ENCODE measurements at regions not wholly inside any gene's neighbourhood (a gene's known extent, or its start where the extent isn't known, plus 50 kb on each side); places are given as distances from the start of the nearest gene placed in this dataset.

DNA sequence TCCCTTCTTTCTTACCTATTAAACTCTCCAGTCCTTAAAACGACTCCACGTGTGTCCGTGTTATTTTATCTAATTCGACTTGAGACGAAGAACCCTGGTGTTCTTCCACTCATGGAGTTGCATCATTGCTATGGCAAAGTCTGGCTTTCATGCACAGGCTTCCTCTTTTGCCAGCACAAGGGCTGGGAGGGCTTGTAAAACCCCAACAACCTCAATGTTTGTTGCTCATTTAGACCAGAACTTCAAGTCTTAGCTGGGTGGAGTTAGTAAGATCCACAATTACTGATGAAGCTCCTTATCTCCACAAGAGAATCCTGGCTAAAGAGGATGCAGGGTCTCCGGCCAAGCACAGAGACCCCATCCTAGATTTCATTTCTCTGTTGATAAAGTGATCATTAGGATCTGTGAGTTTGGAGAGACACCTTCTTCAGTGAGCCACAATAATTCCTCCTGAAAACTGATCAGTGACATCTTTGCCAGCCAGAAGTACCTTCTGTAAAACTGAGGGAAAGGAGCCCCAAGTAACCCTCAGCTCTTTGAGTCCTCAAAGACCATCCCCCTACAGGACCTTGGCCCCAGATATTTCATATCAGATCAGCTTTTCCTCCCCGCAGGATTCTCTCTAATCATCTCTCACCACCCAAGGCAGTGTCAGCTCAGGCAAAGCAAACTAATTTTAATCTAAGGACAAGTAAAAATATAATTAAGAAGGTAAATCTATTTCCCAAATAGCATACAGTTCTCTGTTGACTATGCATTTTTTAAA lies 514.6 kb downstream of the FUT8 start:
- no peak for DNase-seq (ENCODE audit: low read depth, low spot score)
- no peak overlapping the region for H3K27ac ChIP-seq

DNA sequence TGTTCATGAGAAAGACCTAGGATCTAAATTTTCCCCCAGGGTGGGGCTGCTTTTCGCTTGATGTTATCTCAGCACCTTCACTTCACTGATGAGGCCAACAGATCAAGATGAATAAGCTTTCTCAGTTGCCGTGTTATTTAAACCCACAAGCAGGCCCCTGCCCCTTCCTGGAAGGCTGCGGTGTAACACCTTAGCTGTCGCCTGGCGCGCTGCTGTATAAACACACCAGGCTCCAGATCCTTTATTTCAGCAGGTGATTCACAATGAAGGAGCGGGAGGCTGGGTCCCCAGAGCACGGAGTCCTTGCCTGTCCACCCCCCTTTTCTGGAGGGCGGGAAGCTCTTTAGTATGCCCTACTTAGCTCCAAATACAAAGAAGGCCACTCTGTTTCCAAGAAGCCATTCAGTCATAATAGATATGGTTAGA lies 515.4 kb downstream of the FUT8 start:
- H3K27ac ChIP-seq: no peak overlapping the region
- no peak for DNase-seq (ENCODE audit: low read depth, low spot score)

DNA sequence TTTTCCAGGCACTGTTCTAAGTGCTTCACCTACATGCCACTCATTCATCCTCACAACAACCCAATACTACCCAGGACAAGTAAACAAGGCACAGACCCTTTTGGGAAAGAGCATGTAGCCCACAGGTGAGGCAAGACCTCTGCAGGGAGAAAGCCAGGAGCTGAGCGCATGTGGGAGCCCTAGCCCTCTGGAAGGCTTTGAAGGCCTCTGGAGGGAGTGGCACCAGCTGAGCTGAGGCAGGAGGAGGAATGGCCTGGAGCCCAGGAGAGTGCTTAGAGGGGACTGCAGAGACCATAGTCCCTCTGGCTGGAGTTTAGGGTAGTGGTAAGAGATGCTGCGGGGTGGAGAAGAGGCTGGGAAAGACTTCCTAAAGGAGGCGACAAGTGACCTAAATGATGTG lies 516.5 kb downstream of the FUT8 start:
- no peak overlapping the region for H3K27ac ChIP-seq
- DNase-seq (ENCODE audit: low read depth, low spot score): no peak

DNA sequence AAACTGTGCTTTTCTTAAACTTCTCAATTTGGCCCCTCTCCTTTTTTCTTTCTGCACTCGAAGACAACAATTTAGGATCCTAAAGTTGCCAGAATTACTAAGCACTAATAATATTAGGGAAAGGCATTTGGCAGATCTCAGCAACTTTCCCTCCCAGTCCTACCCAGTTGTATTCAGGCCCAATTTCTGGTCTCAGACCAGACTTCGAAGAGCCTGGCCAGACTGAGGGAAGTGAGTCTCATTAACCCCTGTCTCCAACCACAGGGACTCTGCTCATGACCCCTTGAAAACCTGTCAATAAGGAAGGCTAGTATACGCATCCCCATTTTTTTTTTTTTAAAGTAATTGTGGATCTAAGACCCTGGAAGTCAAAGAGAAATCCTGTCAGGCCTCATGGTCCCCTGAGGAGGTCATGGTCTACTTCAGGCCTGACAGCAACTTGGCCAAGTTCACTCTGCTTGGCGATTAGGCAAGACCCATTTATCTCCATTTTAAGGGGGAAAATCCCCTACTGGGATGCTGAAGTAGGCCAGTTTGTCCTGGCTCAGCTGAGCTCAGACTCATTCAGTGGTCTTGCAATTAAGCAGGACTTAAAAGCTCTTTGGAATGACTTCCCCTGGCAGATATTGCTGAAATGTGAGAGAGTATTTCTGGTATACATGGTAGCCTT lies 521.0 kb downstream of the FUT8 start:
- H3K27ac ChIP-seq: no peak overlapping the region

DNA sequence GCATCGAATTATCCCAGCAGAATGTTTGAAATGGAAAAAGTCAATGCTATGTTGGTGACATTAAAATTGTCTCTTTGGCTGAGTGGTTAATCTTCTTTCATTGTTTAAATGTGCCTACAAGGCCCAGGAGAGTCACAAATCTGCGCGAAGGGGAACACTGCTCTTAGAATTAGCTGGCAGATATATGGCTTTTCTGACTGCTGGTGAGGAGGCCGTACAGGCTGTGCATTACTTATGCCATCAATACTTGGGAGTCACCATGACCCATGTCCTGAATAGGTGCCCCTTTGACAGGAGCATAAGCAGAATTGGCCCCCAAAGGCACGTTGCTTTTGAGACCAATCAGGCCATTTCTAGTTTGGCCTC lies 521.5 kb downstream of the FUT8 start:
- DNase-seq (ENCODE audit: low read depth, low spot score): no peak
- no peak overlapping the region for H3K27ac ChIP-seq

More for the DNA sequence above, 521.0 kb downstream of the FUT8 start:
- DNase-seq (ENCODE audit: low read depth, low spot score): no peak

DNA sequence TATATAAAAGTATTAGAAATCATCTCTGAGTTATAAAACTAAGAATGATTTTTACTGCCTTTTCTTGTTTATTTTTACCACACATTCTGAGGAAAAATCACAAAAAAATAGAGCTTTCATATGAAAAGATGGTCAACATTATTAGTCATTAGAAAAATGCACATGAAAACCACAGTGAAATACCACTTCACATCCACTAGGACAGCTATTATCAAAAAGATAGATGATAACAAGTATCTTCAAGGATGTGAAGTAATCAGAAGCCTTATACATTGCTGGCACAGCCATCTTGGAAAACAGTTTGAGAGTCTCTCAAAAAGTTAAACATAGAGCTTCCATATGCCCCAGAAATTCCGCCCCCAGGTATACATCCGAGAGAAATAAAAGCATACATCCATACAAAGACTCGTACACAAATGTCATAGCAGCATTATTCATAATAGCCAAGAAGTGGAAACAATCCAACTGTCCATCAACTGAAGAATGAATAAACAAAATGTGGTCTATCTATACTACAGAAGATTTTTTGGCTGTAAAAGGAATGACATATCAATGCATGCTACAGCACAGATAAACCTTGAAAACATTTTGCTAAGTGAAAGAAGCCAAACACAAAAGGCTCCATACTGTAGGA lies 523.9 kb downstream of the FUT8 start:
- no peak overlapping the region for H3K27ac ChIP-seq
- no peak for DNase-seq (ENCODE audit: low read depth, low spot score)

DNA sequence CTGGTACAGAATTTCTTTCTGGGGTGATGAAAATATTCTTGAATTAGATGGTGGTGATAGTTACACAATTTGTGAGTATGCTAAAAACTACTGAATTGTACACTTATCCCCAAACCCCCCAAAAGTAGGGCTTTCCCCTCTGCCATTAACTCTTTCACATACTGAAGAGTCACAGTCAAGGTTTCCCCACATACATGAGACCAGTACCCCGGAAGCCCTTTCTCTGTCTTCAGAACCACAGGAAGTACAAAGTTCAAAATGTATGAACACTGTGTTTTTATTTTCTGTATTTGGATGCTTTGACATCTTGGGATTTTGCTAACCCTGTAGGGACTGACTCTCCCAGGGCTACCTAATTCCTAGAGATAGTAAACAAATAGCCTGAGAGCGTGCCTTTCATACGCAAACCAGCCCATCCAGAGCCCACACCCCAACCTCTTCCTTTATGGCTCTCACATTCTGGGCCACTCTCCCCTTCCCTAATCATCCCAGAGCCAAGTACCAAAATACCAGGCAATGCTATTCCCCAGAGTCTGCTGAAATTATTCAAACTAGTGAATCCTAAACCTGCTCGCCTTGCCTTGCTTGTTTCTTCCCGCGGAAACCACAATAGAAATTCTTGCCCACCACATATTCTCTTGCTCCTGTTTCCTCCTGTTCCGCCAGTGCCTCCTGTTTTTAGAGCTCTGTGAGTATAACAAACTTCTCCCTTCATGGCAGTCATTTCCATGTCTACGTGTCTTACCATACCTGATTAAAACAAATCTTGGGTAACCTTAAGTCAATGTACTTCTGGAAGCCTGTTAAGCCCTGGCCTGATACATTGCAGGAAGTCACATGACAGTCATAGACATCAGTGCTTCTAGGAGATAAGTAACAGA lies 524.8 kb downstream of the FUT8 start:
- no peak for DNase-seq (ENCODE audit: low read depth, low spot score)
- H3K27ac ChIP-seq: no peak overlapping the region

DNA sequence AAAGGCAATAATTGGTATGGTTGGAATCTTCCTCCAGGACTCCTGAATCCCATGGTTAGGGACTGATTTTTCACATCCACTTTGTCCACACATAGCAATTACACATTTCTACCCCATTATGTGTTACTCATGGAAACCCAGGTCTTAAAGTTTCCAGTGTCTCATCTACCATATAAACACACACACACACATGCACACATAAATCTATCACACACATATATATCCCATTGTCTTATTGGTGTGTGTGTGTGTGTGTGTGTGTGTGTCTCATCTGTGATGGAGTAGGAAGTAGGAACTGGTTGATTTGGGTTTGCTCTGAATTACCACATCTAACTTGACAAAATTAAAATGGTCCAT lies 525.4 kb downstream of the FUT8 start:
- no peak overlapping the region for H3K27ac ChIP-seq
- DNase-seq (ENCODE audit: low read depth, low spot score): no peak

DNA sequence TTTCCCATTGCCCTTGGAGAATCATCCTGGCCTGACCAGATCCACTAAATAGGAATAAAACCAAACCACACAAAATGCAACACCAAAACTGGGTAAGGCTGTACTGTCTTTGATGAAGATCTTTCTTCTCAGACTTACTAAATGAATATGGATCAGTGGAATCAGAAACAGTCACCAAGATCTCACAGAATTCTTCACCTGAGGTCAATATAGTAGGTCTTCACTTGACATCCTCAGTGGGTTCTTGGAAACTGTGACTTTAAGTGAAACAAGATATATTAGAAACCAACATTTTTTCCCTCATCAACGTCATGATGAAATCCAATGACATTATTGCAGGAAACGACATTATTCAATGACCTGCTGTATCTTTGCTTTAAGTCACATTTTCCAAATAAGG lies 526.2 kb downstream of the FUT8 start:
- no peak for DNase-seq (ENCODE audit: low read depth, low spot score)
- no peak overlapping the region for H3K27ac ChIP-seq

DNA sequence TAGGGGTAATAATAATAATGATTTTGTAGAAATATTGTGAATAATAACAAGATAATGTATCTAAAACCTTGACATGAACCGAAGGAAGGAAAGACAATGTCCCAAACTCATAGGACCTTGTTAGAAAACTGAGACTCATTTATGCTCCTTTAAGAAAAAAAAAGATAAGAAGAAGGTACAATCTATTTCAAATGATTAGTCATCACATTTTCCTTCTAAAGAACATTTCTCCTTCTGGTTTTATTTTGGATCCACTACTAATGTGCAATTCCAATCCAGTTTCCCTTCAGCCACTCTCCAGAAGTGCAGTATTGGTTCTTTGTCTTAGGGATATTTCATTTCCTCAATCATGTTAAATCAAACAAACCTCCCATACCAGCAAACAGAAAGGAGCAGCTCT lies 526.7 kb downstream of the FUT8 start:
- no peak for DNase-seq (ENCODE audit: low read depth, low spot score)
- no peak overlapping the region for H3K27ac ChIP-seq

DNA sequence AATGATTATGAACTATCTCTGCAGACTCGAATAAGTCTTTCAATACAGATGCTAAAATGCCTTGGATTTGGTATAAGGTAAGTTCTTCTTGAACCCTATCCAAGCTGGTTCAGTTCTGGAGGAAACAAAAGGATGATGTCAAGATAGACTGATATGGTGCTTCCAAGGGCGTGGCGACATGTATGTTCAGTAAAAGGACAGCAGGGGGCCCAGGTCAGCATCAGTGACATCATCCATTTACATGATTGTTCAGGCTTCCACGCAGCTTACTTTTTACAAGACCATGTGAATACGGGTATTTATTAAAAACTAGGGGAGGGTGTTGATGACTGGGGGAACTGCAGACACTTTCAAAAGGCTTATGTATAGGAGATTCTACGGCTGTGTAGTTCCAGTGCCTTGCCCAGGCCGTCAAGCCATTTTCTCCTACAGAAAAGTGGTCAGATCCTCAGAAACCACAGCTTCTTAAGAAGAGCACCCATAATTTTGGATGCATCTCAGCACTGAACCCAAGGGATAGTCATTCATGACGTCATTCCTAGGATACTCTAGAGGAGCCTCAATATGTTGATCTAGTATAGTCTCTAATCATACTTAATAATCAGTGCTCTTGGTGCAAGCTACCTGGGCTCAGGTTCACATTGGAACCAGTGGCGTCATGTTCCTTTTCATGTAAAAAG lies 527.7 kb downstream of the FUT8 start:
- DNase-seq (ENCODE audit: low read depth, low spot score): no peak

DNA sequence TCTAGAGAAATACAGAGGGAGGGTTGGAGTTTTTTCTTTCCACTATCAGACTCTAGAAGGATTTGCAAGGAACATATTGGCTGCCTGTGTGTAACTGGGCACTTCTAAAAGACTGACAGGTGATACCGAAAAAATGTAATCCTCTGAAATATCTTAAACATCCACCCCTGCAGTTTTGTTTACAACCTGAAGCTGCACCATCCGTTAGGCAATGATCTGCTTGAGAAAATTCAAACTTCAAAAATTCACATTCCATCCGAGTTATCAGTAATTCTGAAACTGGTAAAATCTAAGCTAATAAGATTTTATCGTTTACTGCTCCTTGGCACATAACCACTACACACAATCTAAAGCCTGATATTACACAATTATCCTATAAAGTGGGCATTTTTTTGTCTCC lies 528.6 kb downstream of the FUT8 start:
- no peak overlapping the region for H3K27ac ChIP-seq
- no peak for DNase-seq (ENCODE audit: low read depth, low spot score)

More for the DNA sequence above, 527.7 kb downstream of the FUT8 start:
- no peak overlapping the region for H3K27ac ChIP-seq

DNA sequence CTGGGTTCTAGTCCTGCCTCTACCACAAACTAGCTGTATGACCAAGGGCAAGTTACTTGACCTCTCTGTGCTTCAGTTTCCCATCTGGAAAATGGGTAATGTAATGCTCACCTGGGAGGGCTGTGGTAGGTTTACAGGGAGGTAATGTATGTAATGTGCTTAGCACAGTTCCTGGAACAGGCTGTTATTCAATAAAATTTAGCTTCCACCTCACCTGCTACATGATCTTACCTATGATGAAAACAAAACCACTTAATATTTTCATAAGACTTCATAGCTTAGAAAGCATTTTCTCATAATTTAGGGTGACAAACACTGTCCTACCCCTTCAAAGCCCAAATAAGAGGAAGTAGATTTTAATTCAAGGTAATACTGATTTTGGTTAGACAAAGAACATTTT lies 530.6 kb downstream of the FUT8 start:
- no peak for DNase-seq (ENCODE audit: low read depth, low spot score)

DNA sequence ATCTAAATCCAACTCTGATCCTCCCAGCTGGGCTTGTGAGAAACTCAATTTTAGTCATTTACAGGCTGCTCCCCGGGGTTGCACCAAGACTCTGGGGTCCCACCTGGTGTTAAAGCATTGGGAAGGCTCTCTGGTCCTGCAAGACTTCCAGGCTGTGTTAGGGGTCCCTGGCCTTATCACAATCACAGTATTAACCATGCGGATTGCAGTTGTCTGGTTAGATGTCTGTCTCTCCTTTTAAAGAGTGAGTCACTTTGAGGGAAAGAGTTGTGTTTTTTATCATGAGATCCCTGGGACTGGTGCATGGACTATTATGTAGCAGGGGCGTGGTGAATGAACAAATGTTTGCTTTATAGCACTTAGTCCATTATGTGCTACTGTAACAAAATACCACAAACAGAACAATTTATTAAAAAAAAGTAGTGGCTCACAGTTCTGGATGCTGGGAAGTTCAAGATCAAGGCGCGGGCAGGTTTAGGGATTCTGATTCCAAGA lies 531.4 kb downstream of the FUT8 start:
- DNase-seq (ENCODE audit: low read depth, low spot score): no peak
- no peak overlapping the region for H3K27ac ChIP-seq

More for the DNA sequence above, 530.6 kb downstream of the FUT8 start:
- no peak overlapping the region for H3K27ac ChIP-seq

DNA sequence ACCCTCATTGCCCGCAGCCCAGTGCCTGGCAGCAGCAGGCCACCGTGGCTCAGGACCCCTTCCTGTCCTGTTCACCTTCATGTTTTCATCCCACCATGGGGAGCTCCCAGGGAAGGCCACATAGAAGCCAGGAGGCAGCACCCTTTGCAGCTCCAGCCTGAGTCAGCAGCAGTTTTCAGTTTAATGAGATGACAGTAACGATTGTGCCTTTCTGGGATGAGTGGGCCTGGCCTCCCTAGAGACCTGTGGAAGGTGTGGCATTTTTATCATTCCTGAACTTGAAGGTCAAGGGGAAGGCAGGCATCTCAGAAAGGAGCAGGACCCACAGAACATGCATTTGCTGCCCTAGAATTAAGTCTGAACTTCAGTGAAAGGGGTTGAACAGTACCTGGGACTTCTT lies 532.8 kb downstream of the FUT8 start:
- H3K27ac ChIP-seq: no peak overlapping the region
- no peak for DNase-seq (ENCODE audit: low read depth, low spot score)

DNA sequence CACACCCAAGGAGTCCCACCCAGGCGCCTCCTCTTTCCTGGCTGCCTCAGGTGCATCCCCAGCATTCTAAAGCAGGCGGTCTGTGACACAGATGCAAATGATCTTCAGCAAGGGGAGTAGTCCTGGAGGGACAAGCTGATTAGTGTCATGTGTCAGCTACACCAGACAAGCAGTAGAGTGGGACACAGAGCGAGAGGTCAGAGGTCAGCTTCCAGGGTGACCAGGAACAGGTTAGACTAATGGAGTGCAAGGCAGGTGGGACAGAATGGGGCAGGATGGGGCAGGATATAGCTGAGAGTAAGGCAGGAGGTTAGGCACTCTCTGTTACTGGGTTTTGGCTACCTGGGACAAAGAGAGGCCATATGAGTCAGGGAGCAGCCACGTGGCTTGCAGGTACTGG lies 534.0 kb downstream of the FUT8 start:
- no peak for DNase-seq (ENCODE audit: low read depth, low spot score)
- H3K27ac ChIP-seq: no peak overlapping the region

DNA sequence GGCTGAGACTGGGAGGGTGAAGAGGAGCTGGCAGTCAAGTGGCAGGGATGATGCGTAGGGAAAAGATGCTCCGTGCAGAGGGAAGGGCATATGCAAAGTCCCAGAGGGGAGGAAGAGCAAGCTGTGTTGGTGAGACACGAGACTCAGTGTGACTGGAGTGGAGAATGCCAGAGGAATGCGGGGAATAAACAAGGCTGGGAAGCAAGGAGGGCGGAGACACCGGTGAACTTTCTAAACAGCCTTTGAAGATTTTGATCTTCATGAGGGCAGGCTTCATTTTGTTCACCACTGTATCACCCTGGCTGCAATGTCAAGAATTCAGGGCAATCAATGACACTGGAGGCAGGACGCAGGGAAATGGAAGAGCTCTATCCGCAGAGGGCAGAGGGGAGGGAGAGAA lies 535.8 kb downstream of the FUT8 start:
- DNase-seq (ENCODE audit: low read depth, low spot score): no peak

DNA sequence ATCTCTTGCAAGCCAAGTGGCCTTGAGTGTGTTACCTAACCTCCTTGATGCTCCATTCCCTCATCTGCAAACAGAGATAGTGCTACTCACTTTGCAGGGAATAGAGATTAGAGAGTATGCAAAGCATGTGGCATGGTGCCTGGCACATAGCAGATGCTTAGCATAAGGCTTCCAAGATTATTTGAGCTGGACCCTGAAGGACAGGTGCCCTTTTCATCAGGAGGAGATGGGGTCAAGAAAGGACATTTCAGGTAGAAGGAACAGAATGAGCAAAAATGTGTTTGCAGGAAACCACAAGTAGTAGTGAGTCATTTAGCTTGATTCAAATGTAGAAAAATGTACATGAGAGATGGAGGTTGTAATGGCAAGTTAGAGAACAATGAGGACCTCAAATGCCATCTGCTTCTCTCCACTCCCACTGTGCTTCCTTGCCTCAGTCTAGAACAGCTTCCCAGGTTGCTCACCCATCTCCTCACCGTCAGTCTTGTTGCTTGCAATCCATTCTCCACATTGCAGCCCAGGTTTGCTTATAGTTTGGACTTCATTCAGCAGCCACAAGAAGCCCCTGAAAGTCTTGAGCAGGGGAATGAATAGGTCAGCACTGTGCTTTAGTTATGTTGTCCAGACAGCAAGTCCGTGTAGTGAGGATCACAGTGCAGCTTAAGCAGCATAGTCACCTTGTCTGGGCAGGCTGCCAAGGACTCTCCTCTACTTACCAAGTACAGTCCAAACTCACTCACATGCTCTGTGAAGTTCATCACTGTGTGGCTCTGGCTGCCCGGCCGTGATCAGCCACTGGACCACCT lies 536.3 kb upstream of the CCDC196 start:
- DNase-seq (ENCODE audit: low read depth, low spot score): peak; percentile 18
- H3K27ac ChIP-seq: no peak overlapping the region

More for the DNA sequence above, 535.8 kb downstream of the FUT8 start:
- H3K27ac ChIP-seq: no peak overlapping the region

DNA sequence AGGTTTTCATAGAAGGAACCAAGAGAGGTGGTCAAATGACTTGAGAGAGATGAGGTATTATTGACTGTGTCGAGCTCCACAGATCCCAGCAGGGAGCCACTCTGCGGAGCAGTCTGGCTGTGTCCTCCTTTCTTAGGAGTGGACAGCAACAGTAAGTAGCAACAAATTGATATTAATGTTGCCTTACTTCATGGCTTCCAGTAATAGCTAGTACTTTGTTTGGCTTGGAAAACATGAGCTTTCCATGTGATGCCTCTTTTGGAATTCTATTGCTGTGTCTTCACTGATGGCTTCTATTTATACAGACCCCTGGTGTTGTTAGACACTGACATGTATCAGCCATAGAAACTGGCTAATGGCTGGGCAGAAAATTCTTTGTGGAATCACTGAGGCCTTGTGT lies 531.2 kb upstream of the CCDC196 start:
- DNase-seq (ENCODE audit: low read depth, low spot score): no peak
- H3K27ac ChIP-seq: no peak overlapping the region

Data from epithelial cell of prostate (primary cell).